H9 (cell line): ENCODE measurements at regions not wholly inside any gene's neighbourhood (a gene's known extent, or its start where the extent isn't known, plus 50 kb on each side); places are given as distances from the start of the nearest gene placed in this dataset.
A peak's percentile ranks its signal among the peaks of the same experiment; 100 is the strongest.

Experiments
- DNase-seq: peaks from one replicate; pipeline ENCODE4 v3.0.0-alpha.2; 2017
- H2AFZ ChIP-seq: one replicate; pipeline ENCODE4 v1.6.1; 2013; ENCODE audit warnings: mild to moderate bottlenecking, low read length, control low read depth, moderate library complexity
- H2AK5ac ChIP-seq: 2 replicates; pipeline ENCODE4 v1.6.1; 2013; ENCODE audit warnings: low read length, control low read depth, mixed read lengths; ENCODE audit not compliant: insufficient read length
- H2BK120ac ChIP-seq: one replicate; pipeline ENCODE4 v1.6.1; 2013; ENCODE audit warnings: low read depth, mild to moderate bottlenecking, low read length, control low read depth, inconsistent platforms; ENCODE audit not compliant: poor library complexity, severe bottlenecking
- H2BK12ac ChIP-seq: 2 replicates; pipeline ENCODE4 v1.6.1; 2013; ENCODE audit warnings: low read length, control low read depth, mixed read lengths, low read depth; ENCODE audit not compliant: insufficient read length
- H2BK15ac ChIP-seq: 2 replicates; pipeline ENCODE4 v1.6.1; 2013; ENCODE audit warnings: low read depth, low read length, control low read depth
- H2BK20ac ChIP-seq: one replicate; pipeline ENCODE4 v1.6.1; 2013; ENCODE audit warnings: low read depth, mild to moderate bottlenecking, low read length, control low read depth, inconsistent platforms; ENCODE audit not compliant: poor library complexity, severe bottlenecking
- H2BK5ac ChIP-seq: 2 replicates; pipeline ENCODE4 v1.6.1; 2013; ENCODE audit warnings: low read length, control low read depth, mixed read lengths; ENCODE audit not compliant: insufficient read length
- H3K14ac ChIP-seq: 2 replicates; pipeline ENCODE4 v1.6.1; 2013; ENCODE audit warnings: low read length, control low read depth; ENCODE audit not compliant: insufficient read depth
- H3K18ac ChIP-seq: 2 replicates; pipeline ENCODE4 v1.6.1; 2013; ENCODE audit warnings: low read depth, mild to moderate bottlenecking, mixed read lengths, low read length, control low read depth; ENCODE audit not compliant: insufficient read length
- H3K23ac ChIP-seq: 2 replicates; pipeline ENCODE4 v1.6.1; 2013; ENCODE audit warnings: low read length, control low read depth, mixed read lengths, low read depth; ENCODE audit not compliant: insufficient read length
- H3K23me2 ChIP-seq: 2 replicates; pipeline ENCODE4 v1.6.1; 2013; ENCODE audit warnings: low read depth, mild to moderate bottlenecking, mixed read lengths, low read length, control low read depth; ENCODE audit not compliant: insufficient read length, poor library complexity, severe bottlenecking
- H3K27ac ChIP-seq: 2 replicates; pipeline ENCODE4 v1.5.1; 2013; ENCODE audit warnings: low read length, control low read depth, mixed read lengths, low read depth; ENCODE audit not compliant: insufficient read length
- H3K27me3 ChIP-seq: 2 replicates; pipeline ENCODE4 v1.6.1; 2013; ENCODE audit warnings: low read length, control low read depth, inconsistent platforms; ENCODE audit not compliant: insufficient read depth
- H3K4ac ChIP-seq: 2 replicates; pipeline ENCODE4 v1.6.1; 2013; ENCODE audit warnings: low read depth, mild to moderate bottlenecking, control low read depth, inconsistent platforms, low read length, moderate library complexity
- H3K4me1 ChIP-seq: 2 replicates; pipeline ENCODE4 v1.6.1; 2013; ENCODE audit warnings: low read length, control low read depth, inconsistent platforms; ENCODE audit not compliant: insufficient read depth
- H3K4me2 ChIP-seq: 2 replicates; pipeline ENCODE4 v1.6.1; 2013; ENCODE audit warnings: low read length, control low read depth, mixed read lengths; ENCODE audit not compliant: insufficient read length, insufficient read depth
- H3K56ac ChIP-seq: 2 replicates; pipeline ENCODE4 v1.6.1; 2013; ENCODE audit warnings: low read depth, mild to moderate bottlenecking, mixed read lengths, low read length, control low read depth; ENCODE audit not compliant: insufficient read length
- H3K79me1 ChIP-seq: 2 replicates; pipeline ENCODE4 v1.6.1; 2013; ENCODE audit warnings: low read depth, mild to moderate bottlenecking, moderate library complexity, low read length, control low read depth, inconsistent platforms; ENCODE audit not compliant: insufficient read depth, poor library complexity, severe bottlenecking
- H3K79me2 ChIP-seq: 2 replicates; pipeline ENCODE4 v1.6.1; 2013; ENCODE audit warnings: low read length, control low read depth, inconsistent platforms; ENCODE audit not compliant: insufficient read depth
- H3K9ac ChIP-seq: 2 replicates; pipeline ENCODE4 v1.6.1; 2013; ENCODE audit warnings: low read length, control low read depth, mixed read lengths; ENCODE audit not compliant: insufficient read length; ENCODE audit errors: extremely low read depth
- H3K9me3 ChIP-seq: one replicate; pipeline ENCODE4 v1.6.1; 2013; ENCODE audit warnings: low read depth, low read length, inconsistent platforms; ENCODE audit not compliant: control insufficient read depth
- H3T11ph ChIP-seq: one replicate; pipeline ENCODE4 v1.6.1; 2013; ENCODE audit warnings: mild to moderate bottlenecking, low read length, control low read depth, inconsistent platforms
- H4K20me1 ChIP-seq: one replicate; pipeline ENCODE4 v1.6.1; 2013; ENCODE audit not compliant: control insufficient read depth, insufficient read length, insufficient read depth
- H4K5ac ChIP-seq: 2 replicates; pipeline ENCODE4 v1.6.1; 2013; ENCODE audit warnings: low read depth, mild to moderate bottlenecking, mixed read lengths, low read length, control low read depth; ENCODE audit not compliant: insufficient read length
- H4K8ac ChIP-seq: replicated peaks from 2 replicates; pipeline ENCODE4 v1.6.1; 2013; ENCODE audit warnings: low read length, control low read depth, mixed read lengths, low read depth; ENCODE audit not compliant: insufficient read length
- H4K91ac ChIP-seq: 2 replicates; pipeline ENCODE4 v1.6.1; 2013; ENCODE audit warnings: low read depth, mild to moderate bottlenecking, moderate library complexity, mixed read lengths, low read length, control low read depth; ENCODE audit not compliant: insufficient read length
- H3K27ac Mint-ChIP-seq, 3 experiments: 2 replicates in 2 of 3; 3 replicates in 1 of 3; pipeline ENCODE4 v1.8.0; 2020 to 2021; ENCODE audit warnings: mixed read lengths in 3 of 3, mild to moderate bottlenecking in 1 of 3, moderate library complexity in 1 of 3
- H3K27me3 Mint-ChIP-seq: 2 replicates; pipeline ENCODE4 v1.8.0; 2021; ENCODE audit warnings: low read depth, mild to moderate bottlenecking, moderate library complexity, mixed read lengths
- H3K36me3 Mint-ChIP-seq, 3 experiments: 2 replicates in 2 of 3; 3 replicates in 1 of 3; pipeline ENCODE4 v1.8.0; 2020 to 2021; ENCODE audit warnings: low read depth in 3 of 3, mixed read lengths in 3 of 3; ENCODE audit not compliant: insufficient read depth in 1 of 3
- H3K4me1 Mint-ChIP-seq, 2 experiments: 2 replicates each; pipeline ENCODE4 v1.8.0; 2020; ENCODE audit warnings: mixed read lengths in 2 of 2
- H3K4me3 Mint-ChIP-seq, 2 experiments: 2 replicates in 1 of 2; 3 replicates in 1 of 2; pipeline ENCODE4 v1.8.0; 2020 to 2021; ENCODE audit warnings: mild to moderate bottlenecking in 2 of 2, mixed read lengths in 2 of 2, moderate library complexity in 1 of 2
- H3K9me3 Mint-ChIP-seq, 2 experiments: 2 replicates in 1 of 2; 3 replicates in 1 of 2; pipeline ENCODE4 v1.8.0; 2020; ENCODE audit warnings: mild to moderate bottlenecking in 2 of 2, mixed read lengths in 2 of 2, moderate library complexity in 1 of 2
- CTCF ChIP-seq: fragments of 200-600 bp; sonication (generic); conservative IDR thresholded peaks from 3 replicates; pipeline ENCODE4 v1.8.0; 2021; ENCODE audit warnings: antibody characterized with exemption, mild to moderate bottlenecking
- WGBS: extraction: QIAGEN DNeasy Blood & Tissue Kit; methylation state at CpG from one replicate; pipeline ENCODE4 v1.1.7; 2013; ENCODE audit warnings: missing lambda C conversion rate, low lambda C conversion rate, mixed read lengths; ENCODE audit not compliant: insufficient read length; ENCODE audit errors: extremely low coverage; 5-methylcytosine and 5-hydroxymethylcytosine counted together

GRCh38 chr4:3858046-3858730, 92.0 kb downstream of the ADRA2C start:
- no peak overlapping the region for H4K91ac ChIP-seq
- H3K4me2 ChIP-seq: no peak overlapping the region
- no peaks in the 10 kb centered on the region for H4K20me1 ChIP-seq
- H2BK120ac ChIP-seq: no peak overlapping the region
- no peak overlapping the region for H3K56ac ChIP-seq
- H2AK5ac ChIP-seq: no peak overlapping the region
- Mint-ChIP-seq H3K36me3 (no peaks in the 10 kb centered on the region), H3K4me1 (peaks cover 24 to 39% of the 10 kb centered on the region in 2 experiments), H3K27ac (peak overlapping the region in 2 of 3 experiments; percentile 35 to 63; a peak in 3 of 7 replicates), H3K27me3 (peaks cover 15% of the 10 kb centered on the region), H3K9me3 (no peaks in the 10 kb centered on the region), H3K4me3 (no peak overlapping the region; a peak in 1 of 5 replicates)
- H3T11ph ChIP-seq: no peak overlapping the region
- WGBS: no CpG with 5 or more reads among the region's 6 CpGs
- no peak overlapping the region for H3K18ac ChIP-seq
- no peak overlapping the region for H2BK15ac ChIP-seq
- no peaks in the 10 kb centered on the region for H3K79me2 ChIP-seq
- H3K79me1 ChIP-seq: no peaks in the 10 kb centered on the region
- no peak overlapping the region for H3K14ac ChIP-seq
- no peak overlapping the region for H3K23ac ChIP-seq
- no peak overlapping the region for H2BK20ac ChIP-seq
- no peak overlapping the region for H2BK12ac ChIP-seq
- no peak overlapping the region for H2AFZ ChIP-seq
- TF ChIP-seq CTCF: peak; percentile 41; the same call in 2 of the 3 replicates
- H3K27me3 ChIP-seq: no peaks in the 10 kb centered on the region
- no peak overlapping the region for H4K5ac ChIP-seq
- H3K23me2 ChIP-seq: no peaks in the 10 kb centered on the region
- H2BK5ac ChIP-seq: no peak overlapping the region
- H3K27ac ChIP-seq: no peak overlapping the region
- no peak overlapping the region for H4K8ac ChIP-seq
- DNase-seq: peak; percentile 71
- no peaks in the 10 kb centered on the region for H3K9me3 ChIP-seq
- peaks cover 8% of the 10 kb centered on the region; the same call in 1 of the 2 replicates for H3K4me1 ChIP-seq
- no peak overlapping the region for H3K4ac ChIP-seq
- H3K9ac ChIP-seq: no peak overlapping the region
